DMS79 (cell line): ENCODE measurements at regions not wholly inside any gene's neighbourhood (a gene's known extent, or its start where the extent isn't known, plus 50 kb on each side); places are given as distances from the start of the nearest gene placed in this dataset.
"Not testable (repeated sequence)": the region's sequence is repeated elsewhere in the genome, so short reads cannot be mapped to it uniquely, and the experiment has no call there.

ENCODE experiments used
- DNase-seq: peaks from one replicate; lab custom pipeline; 2025; lab: John Stamatoyannopoulos, UW

DNA sequence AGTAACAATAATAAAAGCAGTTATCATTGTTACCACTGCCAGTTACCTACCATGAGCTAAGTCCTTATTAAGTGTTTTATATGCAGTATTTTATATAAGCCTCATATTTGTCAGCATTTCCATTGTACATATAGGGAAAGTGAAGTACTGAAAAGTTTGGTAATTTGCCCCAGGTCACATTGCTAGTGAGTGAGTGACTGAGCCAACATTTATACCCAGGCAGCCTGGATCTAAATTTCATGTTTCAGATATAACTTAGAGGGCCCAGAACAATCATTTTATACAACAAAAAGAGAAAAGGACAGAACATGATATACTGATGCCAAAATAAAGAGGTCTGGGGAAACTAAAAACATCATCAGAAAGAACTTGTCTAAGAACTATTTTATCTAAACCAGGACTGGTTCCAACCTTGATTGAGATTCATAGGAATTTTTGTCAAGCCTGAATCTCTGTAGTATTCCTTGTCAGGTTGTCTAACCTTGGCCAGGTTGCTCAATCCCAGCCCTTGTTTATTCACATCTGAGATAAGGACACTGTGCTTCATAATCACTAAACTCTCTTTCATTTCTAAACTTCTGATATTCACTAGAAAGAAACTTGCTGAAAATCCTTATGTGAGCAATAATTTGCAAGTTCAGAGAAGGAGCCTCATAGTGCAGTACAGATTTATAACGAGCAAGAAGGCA, 308.2 kb downstream of the IPMK start:
- no peak for DNase-seq

DNA sequence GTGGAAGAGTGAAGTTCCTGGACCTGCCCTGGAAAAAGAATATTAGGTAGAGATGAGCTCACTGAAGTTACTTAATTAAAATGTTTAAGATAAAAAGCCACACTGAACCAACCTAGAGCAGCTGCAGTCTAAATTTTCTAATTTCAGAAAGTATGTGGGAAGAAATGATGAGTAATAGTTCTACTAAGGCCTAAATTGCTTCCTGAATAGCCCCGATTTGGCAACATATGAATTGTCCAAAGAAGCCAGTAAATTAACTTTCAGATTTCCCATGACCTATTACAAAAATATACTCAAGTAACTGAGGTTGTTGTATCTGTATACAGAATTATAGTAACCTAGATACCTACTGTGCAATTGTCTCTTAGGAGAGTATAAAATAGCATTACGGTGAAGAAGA, 312.6 kb downstream of the IPMK start:
- DNase-seq: no peak

DNA sequence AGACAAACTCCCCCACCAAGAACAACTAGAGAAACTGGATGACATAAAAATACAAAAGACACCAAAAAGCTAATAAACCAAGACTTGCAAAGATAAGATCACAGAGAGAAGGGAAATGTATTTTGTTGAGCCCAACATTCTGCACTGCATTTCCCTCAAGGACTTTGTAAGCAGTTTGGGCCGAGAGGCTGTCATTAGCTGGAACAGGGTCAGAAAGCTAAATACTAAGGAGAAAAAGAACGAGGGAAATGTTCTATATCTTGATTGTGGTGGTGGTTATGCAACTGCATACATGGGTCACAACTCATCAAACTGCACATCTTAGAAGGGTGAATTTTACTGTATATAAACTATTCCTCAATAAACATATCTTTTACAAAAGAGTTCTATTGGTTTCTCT, 315.0 kb downstream of the IPMK start:
- no peak for DNase-seq

DNA sequence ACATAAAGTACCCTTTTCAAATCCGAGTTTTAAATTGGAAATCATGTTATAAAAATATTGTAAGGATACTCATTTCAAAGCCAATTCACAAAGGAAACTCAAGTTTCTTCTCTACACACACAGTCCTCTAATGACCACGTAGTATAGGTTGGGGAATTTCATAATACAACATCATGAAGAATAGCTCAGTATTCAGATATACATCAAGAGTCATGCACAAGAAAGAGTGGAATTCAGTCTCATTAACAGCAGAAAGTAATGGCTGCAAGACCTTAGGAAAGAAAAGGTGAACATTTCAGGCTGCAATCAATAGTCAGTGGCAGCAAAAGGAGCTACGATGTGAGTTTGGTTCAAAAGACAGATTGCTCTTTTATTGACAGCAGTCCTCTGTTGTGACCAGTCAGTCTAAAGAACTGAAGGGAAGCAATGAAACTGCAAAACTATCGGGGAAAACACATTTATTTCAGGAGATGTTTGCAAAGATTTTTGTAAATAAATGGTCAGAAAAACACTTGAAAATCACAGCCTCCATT, 317.2 kb downstream of the IPMK start:
- no peak for DNase-seq

DNA sequence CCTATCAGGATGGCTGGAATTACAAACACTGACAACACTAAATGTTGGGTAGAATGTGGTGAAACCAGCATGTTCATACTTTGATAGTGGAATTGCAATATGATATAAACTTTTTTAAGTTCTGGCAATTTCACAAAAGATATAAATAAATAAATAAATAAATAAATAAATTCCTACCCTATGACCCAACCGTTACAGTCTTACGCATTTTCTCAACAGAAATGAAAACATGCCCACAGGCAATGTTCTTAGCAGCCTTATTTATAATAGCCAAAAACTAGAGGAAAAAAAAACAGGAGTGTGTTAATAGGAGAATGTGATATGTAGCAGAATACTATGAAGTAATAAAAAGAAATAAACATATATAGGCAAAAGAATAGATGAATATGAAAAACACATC, 318.9 kb downstream of the IPMK start:
- DNase-seq: no peak

DNA sequence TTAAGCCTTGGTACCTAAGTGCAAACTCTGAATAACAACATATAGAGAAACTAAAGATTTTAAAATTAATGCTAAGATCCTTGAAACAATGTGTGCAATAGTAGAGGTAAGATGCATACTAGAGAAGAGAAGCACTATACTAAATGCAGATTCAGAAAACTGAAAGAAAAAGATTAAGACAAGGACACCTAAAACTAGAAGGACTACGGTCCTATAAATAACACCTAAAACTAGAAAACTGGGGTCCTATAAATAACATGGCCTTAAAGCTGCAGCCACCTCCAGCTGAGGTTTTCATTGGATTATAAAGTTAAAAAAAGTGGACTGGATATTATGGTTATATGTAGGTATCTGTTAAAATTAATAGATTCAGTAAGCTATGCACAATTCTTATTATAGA, 320.9 kb downstream of the IPMK start:
- no peak for DNase-seq

DNA sequence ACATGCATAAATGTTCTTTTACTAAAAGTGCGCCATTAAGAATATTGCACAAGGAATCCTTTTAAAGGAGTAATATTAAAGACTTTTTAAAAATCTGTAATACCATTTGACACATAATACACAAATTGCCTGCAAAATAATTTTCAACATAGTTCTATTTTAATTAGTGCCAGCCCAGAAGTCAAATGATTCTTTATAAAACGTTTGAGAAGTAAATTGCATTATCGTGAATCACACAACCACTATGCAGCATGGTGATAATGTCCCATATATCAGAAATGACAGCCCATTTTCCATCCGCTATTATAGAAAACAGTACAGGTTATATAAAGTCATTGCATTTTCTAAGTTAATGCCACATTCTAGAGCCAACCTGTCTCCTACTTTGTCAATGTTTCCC, 324.0 kb downstream of the IPMK start:
- no peak for DNase-seq

DNA sequence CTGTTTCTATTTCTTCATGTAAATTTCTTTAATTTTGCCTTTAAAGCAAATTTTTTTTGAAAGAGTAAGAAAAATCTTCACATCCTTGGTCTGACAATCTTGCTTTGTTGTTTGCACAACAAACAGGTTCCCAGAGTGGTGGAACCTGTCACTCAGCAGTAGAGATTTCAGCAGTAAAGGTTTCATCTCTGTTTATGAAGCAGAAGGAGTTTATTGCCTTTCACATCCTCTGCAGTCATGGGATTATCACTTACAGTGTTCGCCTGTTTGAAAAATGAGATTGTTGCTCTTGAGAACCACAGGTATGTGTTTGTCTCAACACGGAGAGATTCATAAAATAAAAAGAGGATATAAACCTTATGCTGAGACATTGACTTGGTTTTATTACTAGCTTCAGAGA, 342.6 kb downstream of the IPMK start:
- no peak for DNase-seq

DNA sequence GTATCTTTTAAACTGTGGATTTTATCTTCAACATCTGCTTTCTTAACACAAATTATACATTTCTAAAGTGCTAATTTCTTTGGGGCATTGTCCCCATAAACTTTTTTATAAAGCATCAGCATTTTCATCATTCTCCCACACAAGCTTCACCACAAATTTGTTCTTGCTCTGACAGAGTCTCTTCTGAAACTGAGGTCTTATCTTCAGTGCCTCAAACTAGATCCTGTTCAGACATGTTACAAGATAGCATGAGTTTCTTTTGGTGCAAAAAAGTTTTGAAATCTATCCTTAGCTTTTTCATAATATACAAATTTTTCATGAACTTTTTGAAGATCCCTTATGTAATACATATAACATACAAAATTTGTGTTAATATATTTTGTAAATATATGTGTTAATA, 346.6 kb downstream of the IPMK start:
- DNase-seq: no peak

DNA sequence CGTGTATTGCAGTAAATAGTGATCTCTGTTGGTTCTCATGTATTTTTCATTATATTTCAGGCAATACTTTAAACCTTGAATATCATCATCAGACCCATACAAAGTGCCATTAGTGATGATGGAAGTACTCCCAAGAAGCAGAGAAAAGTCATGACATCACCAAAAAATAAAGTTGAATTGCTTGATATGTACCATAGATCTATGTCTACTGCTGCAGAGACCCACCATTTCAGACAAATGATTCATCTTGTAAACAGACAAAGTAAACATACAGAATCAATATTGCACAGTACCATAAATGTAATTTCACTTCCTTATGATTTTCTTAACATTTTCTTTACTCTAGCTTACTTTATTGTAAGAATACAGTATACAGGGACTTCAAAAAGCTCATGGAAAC, 347.8 kb downstream of the IPMK start:
- DNase-seq: no peak

DNA sequence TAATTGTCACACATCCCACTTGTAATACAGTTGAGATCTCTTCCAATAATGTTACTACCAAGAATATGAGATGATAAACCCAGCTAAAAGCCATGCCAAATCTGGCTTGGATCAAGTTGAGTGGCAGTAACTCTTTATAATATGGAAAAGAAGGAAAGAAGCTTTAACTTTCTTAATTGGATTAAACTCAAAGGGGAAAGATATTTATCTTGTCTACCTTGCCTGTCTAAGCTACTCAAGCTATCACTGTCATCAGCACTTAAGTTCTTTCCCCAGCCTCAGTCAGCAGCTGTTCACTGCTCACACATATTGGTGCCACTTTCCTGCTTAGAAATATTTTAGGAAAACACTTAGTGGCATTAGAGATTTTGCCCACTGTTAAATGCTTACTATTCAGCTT, 350.7 kb downstream of the IPMK start:
- no peak for DNase-seq

DNA sequence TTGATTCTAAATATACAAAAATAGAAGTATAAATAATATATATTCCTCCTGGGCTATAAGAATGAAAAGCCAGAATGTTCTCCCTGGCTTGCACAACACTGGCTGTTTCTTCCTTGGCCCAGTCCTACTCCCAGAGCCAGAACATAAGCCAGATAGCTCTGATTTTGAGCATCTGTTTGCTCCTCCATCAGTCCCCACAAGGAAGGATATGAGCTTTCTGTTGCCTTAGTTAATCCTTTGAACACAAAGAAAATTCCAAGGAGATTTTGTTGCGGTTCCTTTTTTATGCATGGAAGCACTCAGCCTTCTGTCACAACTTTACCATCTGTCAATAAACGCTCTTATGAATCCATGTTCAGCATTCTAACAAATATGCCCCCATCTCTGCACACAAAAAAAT, 361.8 kb downstream of the IPMK start:
- DNase-seq: no peak

DNA sequence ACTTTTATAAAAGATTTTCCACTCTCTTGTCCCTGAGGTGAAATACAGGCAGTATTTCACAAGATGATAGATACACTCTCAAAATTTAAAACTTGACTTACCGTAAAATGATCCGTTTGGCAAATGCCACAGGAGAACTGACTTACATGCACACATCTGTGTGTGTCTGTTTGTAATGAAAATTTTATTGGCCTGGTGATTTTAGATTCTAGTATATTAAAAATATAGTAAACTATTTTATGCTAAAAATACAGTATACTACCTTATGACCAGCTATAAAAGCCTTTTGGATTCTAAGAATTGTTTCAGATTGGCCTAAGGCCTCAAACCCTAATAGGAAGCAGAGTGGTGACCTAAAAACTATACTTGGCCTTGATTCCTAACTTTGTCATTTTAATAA, 362.7 kb downstream of the IPMK start:
- no peak for DNase-seq

DNA sequence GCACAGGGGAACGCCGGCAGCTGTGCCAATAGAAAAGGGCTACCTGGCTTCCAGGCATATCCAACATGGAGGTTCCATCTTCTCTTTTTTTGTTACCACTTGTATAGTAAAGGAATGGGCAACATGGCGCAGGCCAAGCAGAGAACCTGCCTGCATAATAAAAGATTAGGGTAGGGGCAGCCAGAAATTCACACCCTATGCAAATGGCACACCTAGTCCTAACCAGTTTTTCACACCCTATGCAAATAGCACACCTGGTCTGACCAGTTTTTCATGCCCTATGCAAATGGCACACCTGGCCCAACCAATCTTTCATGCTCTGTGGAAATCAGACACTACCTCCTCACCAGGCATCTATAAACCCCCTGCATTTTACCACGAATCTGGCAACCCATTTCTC, 369.5 kb downstream of the IPMK start:
- no peak for DNase-seq

DNA sequence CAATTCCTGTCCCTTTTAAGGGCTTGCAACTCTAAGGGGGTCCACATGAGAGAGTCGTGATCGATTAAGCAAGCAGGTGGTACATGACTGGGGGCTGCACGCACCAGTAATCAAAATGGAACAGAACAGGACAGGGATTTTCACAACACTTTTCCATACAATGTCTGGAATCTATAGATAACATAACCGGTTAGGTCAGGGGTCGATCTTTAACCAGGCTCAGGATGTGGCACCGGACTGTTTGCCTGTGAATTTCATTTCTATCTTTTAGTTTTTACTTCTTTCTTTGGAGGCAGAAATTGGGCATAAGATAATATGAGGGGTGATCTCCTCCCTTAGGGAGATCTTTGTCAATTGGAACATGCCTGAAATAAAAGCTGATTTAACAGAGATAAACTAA, 370.1 kb downstream of the IPMK start:
- no peak for DNase-seq

DNA sequence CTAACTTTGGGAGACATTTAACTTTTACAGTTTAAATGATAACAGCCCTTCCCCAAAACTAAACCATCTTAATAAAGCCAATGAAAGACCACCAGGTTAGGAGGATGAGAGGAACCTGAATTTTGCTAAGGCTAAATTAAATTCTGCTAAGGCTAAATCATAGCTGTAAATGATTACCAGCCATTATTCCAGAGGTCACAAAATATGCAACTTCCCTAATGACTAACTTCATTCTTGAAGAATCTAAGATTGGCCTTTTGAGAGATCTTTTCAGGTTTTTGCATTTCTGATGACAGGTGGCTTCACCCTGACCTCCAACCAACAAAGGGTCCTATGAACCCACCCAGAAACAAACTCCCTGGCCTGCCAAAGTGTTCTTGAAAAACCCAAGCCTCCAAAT, 373.3 kb downstream of the IPMK start:
- no peak for DNase-seq

DNA sequence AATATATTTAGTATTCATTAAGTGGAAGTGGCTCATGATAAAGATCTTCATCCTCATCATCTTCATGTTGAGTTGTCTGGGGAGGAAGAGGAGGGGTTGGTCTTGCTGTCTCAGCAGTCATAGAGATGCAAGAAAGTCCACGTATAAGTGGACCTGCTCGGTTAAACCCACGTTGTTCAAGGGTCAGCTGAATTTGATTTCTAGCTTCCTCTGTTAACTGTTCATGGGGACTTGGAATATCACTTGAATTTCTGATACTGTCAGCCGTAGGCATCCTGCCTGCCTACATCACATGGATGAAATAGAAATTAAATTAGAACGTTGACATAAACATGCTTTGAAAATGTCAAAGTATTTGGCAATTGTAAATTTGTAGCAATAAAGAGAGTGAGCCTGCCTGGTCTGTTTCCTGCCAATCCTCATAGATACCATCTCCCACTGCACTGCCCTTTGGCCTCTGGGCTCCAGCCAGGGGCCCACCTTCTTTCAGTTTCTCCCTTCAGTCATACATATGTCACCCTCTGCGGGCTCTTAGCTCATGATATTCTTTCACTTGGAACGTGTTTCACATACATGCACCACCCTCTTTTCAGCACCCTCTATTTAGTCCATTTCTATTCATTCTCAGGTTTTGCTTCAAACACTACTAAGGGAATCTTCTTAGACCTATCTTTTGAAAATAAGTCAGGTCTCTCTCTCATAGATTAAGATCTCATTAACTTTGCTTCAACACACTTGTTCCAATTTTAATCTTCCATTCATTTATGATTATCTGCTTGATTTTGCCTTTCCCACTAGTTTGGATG, 376.3 kb downstream of the IPMK start:
- DNase-seq: no peak

DNA sequence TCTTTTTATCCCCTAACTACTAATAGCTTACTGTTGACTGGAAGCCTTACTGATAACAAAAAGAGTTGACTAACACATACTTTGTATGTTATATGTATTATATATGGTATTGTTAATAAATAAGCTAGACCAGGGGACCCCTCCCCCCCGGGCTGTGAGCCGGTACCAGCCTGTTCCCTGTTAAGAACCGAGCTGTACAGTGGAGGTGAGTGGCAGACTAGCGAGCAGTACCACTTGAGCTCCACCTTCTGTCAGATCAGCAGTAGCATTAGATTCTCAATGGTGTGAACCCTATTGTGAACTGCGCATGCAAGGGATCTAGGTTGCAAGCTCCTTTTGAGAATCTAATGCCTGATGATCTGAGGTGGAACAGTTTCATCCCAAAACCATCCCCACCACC, 377.0 kb downstream of the IPMK start:
- no peak for DNase-seq

DNA sequence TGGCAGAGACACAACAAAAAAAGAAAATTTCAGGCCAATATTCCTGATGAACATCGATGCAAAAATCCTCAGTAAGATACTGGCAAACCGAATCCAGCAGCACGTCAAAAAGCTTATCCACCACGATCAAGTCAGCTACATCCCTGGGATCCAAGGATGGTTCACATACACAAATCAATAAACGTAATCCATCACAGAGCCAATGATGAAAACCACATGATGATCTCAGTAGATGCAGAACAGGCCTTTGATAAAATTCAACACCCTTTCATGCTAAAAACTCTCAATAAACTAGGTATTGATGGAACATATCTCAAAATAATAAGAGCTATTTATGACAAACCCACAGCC, 382.1 kb downstream of the IPMK start:
- DNase-seq: not testable (repeated sequence)

DNA sequence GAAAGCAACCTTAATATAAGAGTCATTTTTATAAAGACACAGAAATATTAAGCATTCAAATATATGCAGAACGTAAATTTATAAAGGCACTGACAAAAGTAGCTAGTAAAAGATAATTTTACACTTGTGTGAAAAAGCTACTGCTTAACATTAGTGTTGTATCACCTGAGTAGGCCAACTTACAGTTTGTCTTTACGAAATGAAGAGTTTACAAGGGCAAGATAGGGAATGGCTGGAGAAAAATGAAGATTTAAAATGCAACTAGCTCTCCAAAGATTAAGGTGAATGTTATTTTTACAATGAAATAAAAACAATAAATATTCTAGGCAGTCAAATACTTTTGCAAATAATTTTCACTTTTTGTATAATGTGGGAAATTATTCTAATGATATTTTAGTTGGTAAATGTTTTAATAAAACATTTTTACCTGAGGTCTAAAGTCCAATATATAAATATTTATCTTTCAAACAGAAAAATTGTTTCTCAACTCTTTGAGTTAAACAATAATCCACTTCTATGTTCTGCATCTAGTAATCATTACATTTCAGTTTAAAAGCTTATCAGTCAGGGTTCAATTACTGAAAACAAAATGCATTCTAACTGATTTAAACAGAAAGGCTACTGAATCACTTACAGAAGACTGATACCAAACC, 382.6 kb downstream of the IPMK start:
- DNase-seq: no peak

DNA sequence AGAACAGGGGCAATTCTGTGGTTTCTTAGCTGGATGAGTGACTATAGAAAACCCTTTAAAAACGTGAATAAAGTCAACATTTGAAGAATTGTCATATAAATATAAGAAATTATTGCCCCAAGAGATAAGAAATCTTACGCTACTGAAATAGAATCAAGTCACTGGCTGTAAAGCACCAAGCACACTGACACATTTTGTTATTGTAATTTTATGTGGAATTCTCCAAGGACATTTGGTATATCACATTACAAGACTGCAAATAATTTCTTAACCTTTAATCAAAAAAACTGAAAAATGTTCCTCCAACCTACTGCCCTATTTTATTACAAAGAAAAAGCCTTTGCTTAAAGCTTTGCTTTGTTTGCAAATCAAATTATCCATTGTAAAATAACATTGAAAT, 383.3 kb downstream of the IPMK start:
- no peak for DNase-seq

DNA sequence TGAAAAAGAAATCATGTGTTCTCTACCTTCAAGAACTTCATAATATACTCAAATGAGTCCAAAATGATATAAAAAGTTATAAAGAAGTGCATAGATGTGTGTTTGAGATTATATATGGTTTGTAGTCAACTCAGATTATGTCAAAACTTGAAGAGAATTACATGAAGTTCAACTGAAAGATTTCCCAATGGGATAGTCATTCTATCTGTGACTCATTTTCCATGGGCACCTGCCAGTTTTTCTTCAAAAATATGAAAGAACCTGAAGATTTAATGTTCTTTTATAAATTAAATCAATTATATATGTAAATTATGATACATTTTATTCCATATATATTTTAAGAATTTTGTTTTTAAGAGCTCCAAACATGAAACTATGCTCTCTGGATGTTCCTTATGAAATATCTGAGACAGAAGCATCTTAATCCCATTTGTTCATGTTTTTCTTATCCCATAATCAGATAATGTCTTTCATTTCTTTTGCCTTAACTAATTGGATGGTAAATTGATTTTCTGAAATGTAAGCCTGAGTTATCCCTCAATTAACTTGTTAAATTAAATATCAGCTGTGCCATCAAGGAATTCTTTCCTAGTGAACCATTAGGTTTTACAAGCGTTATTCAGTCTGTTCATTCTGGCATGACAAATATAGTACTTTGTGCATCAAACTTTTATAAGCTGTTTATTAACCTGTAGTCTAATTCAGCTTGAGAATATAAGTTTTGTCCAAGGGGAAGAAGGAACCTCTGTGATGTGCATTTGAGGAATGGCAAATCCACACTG, 387.1 kb downstream of the IPMK start:
- DNase-seq: no peak
